Activated CD4-positive, alpha-beta memory T cell treated with anti-CD3 and anti-CD28 coated beads for 36 hours (primary cell): ENCODE measurements at regions not wholly inside any gene's neighbourhood (a gene's known extent, or its start where the extent isn't known, plus 50 kb on each side); places are given as distances from the start of the nearest gene placed in this dataset.

ENCODE experiments used
- CTCF ChIA-PET: fragments of 350-600 bp; sonication (Branson Sonifier 250); formaldehyde crosslinking; loops from one replicate; lab custom pipeline; 2021; ENCODE audit warnings: antibody characterized with exemption, inconsistent platforms; lab: Charles Lee
- POLR2A ChIA-PET: fragments of 350-600 bp; sonication (Branson Sonifier 250); formaldehyde crosslinking; loops from one replicate; lab custom pipeline; 2021; ENCODE audit warnings: antibody characterized with exemption; lab: Charles Lee
- DNase-seq: peaks from one replicate; pipeline ENCODE4 v3.0.0-alpha.2; 2020
- H3K27ac Mint-ChIP-seq: one replicate; pipeline ENCODE4 v1.8.0; 2021; ENCODE audit warnings: mixed read lengths
- H3K27me3 Mint-ChIP-seq: one replicate; pipeline ENCODE4 v1.8.0; 2021; ENCODE audit warnings: mixed read lengths
- H3K36me3 Mint-ChIP-seq: one replicate; pipeline ENCODE4 v1.8.0; 2021; ENCODE audit warnings: mixed read lengths
- H3K4me1 Mint-ChIP-seq: one replicate; pipeline ENCODE4 v1.8.0; 2021; ENCODE audit warnings: low read depth, mixed read lengths
- H3K4me3 Mint-ChIP-seq: one replicate; pipeline ENCODE4 v1.8.0; 2021; ENCODE audit warnings: mild to moderate bottlenecking, mixed read lengths
- H3K9me3 Mint-ChIP-seq: one replicate; pipeline ENCODE4 v1.8.0; 2021; ENCODE audit warnings: mixed read lengths
- intact Hi-C: fragments of 100-400 bp; cut with micrococcal nuclease; formaldehyde crosslinking; loops from one replicate; pipeline ENCODE4 v1.15.1; 2023

DNA sequence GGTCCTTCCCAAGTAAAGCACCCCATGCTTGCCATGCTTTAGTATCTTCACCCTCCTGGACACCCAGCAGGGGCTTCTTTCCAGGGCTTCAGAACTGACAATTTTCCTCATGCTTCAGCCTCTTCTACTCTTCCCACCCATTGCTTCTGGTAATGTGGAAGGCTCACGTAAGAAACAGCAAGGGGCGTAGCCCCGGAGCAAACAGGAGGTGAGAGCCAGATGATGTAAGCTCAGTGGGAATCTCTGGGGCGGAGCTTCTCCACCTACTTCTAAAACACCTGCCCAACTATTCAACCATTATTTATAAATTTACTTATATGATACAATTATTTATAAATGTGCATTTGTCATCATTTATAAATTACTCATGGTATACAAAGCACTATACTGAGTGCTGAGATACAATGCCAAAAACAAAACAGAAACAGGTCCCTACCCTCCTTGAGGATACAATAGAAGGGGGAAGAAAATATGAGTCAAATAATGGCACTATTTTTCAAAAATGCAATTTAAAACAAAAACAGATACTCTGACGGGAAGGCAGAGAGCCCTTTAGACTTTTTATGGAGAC lies 140.1 kb upstream of the CAMK1G start:
- intact Hi-C loops, result no loop called here
- H3K4me1 Mint-ChIP-seq, result no peaks in the 10 kb centered on the region
- ChIA-PET CTCF (no interaction called here), POLR2A (no interaction called here)
- H3K27me3 Mint-ChIP-seq, result no peaks in the 10 kb centered on the region
- H3K4me3 Mint-ChIP-seq, result no peak overlapping the region
- peaks cover 5% of the 10 kb centered on the region for H3K9me3 Mint-ChIP-seq
- no peak for DNase-seq
- H3K27ac Mint-ChIP-seq, result no peak overlapping the region
- no peaks in the 10 kb centered on the region for H3K36me3 Mint-ChIP-seq

DNA sequence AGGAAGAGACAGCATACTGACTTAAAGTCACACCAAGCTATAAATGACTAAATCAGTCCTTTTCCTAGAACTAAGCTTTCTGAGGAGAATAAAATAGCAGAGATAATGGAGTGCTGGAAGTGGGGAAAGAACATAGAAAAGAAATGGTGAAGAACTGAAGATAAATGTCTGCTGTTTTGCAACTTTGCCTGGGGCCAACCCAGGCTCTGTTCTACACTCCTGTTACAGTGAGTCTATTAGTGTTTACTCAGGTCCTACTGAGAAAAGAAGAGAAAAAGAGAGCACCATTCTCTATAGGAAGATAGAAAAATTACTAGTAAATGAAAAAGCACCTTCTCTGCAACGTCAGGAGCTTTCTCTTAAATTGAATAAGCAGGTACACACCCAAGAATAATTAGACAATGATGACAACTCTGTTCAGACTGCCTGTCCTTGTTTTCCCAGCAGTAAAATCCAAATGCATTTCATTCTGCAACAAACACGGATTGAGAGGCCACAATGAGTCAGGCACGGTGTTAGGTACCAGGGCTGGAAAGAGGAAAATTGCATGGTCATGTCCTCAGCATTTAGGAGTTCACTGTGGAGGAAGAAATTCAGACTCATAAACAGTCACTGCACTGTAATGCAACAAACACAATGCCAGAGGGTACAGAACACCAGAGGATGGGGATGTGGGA lies 139.4 kb upstream of the CAMK1G start:
- H3K4me1 Mint-ChIP-seq, result no peaks in the 10 kb centered on the region
- no peak overlapping the region for H3K4me3 Mint-ChIP-seq
- ChIA-PET CTCF (no interaction called here), POLR2A (no interaction called here)
- no peak for DNase-seq
- intact Hi-C loops, result no loop called here
- H3K27me3 Mint-ChIP-seq, result no peaks in the 10 kb centered on the region
- H3K27ac Mint-ChIP-seq, result no peak overlapping the region
- no peaks in the 10 kb centered on the region for H3K36me3 Mint-ChIP-seq
- H3K9me3 Mint-ChIP-seq, result peaks cover 5% of the 10 kb centered on the region

DNA sequence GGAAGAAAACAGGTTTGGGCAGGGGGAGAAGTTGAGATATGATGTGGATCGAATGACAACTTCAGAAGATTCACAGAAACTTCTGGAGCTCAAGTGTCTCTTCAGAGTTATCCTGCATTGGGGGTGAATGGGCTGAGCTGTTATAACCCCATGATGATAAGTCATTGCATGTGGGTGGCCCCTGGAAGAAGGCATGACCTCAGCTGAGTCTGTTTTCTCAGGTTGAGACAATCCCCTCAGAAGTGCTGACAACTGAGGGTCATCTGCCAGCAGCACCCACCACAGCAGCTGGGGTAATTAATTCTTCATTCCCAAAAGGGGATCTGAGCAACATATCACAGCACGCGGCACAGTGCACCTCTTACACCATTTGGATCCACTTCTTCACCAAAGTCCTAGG lies 138.6 kb upstream of the CAMK1G start:
- POLR2A ChIA-PET, result no interaction called here
- DNase-seq, result no peak
- Mint-ChIP-seq H3K36me3 (no peaks in the 10 kb centered on the region), H3K9me3 (peaks cover 2% of the 10 kb centered on the region), H3K27ac (no peak overlapping the region), H3K27me3 (no peaks in the 10 kb centered on the region), H3K4me3 (no peak overlapping the region), H3K4me1 (no peaks in the 10 kb centered on the region)
- intact Hi-C loops, result no loop called here
- CTCF ChIA-PET, result no interaction called here

DNA sequence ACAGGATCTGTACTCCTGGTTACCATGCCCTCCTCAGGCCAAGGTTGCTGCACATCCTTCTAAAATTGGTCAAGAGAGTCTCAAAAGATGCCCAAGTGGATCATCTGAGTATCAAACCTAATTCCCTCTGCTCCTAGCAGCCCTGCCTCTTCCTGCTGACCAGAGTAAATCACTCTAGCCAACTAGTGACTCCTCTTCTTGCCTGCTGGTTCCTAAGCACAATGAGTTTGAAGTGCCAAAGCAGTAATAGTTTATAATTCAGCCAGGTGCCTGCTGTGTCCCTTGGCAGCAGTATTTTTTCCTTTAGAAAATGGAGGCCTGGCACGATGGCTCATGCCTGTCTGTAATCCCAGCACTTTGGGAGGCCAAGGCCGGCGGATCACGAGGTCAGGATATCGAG lies 137.9 kb upstream of the CAMK1G start:
- Mint-ChIP-seq H3K9me3 (no peaks in the 10 kb centered on the region), H3K27ac (no peak overlapping the region), H3K4me3 (no peak overlapping the region), H3K27me3 (no peaks in the 10 kb centered on the region), H3K36me3 (no peaks in the 10 kb centered on the region), H3K4me1 (no peaks in the 10 kb centered on the region)
- no peak for DNase-seq
- ChIA-PET CTCF (no interaction called here), POLR2A (no interaction called here)
- intact Hi-C loops, result no loop called here

DNA sequence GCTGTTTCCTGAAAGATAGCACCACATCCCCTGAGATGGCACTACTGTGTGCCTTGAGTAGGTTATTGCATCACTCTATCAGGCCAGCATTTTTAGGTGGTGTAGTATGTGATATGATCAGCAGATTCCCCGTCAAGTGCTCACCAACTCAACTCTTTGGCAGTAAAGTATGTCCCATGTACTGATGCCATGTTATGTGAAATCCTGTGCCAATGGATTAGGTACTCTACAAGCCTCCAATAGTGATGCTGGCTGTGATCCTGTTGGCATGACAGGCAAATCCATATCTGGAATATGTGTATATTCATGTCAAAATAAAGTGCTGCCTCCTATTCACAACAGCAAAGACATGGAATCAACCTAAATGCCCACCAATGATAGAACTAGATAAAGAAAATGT lies 137.2 kb upstream of the CAMK1G start:
- ChIA-PET CTCF (no interaction called here), POLR2A (no interaction called here)
- no peaks in the 10 kb centered on the region for H3K4me1 Mint-ChIP-seq
- H3K4me3 Mint-ChIP-seq, result no peak overlapping the region
- H3K27me3 Mint-ChIP-seq, result no peaks in the 10 kb centered on the region
- intact Hi-C loops, result no loop called here
- H3K36me3 Mint-ChIP-seq, result no peaks in the 10 kb centered on the region
- no peak overlapping the region for H3K27ac Mint-ChIP-seq
- DNase-seq, result no peak
- H3K9me3 Mint-ChIP-seq, result no peaks in the 10 kb centered on the region

DNA sequence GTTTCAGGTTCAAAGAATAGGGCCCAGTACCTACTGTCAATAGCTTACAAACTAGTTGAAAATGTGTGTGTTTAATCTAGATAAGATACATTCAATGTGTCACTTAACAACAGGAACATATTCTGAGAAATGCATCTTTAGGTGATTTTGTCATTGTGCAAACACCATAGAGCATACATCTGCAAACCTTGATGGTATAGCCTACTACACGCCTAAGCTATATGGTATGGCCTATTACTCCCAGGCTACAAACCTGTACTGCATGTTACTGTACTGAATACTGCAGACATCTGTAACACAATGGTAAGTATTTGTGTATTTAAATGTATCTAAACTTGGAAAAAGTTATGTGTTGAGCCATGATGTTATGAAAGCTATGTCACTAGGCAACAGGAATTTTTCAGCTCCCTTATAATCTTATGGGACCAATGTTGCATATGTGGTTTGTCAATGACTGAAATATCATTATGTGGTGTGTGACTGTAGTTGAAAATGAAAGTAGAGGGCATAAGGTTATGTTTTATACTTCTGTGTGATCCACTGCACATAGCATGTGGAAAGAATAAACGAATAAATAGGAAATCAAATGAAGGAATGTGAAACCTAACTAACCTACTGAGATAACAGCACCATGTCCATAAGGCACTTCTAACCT lies 129.0 kb upstream of the CAMK1G start:
- Mint-ChIP-seq H3K27me3 (peaks cover 4% of the 10 kb centered on the region), H3K4me1 (no peaks in the 10 kb centered on the region), H3K36me3 (no peaks in the 10 kb centered on the region), H3K9me3 (no peaks in the 10 kb centered on the region), H3K4me3 (no peak overlapping the region), H3K27ac (no peak overlapping the region)
- ChIA-PET CTCF (no interaction called here), POLR2A (no interaction called here)
- no peak for DNase-seq
- intact Hi-C loops, result no loop called here

DNA sequence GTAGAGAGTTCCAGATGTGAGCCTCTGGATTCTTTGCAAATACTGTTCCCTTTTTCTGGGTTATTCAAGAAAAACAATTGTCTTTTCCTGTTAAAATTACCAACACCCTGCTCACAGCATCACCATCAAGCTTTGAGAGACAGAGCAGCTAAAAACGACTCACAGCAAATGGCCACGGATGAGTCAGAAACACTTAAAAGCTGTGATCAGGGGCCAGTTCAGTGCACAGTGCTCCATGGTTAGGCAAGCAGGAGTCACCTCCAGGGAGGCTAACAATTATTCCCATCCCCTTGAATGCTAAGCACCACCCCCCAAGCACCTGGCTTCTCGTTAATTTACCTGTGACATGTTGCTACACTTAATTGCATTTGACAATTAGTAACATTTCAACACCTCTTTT lies 128.4 kb upstream of the CAMK1G start:
- DNase-seq, result no peak
- POLR2A ChIA-PET, result no interaction called here
- CTCF ChIA-PET, result no interaction called here
- no peak overlapping the region for H3K4me3 Mint-ChIP-seq
- no peak overlapping the region for H3K27ac Mint-ChIP-seq
- H3K27me3 Mint-ChIP-seq, result peaks cover 4% of the 10 kb centered on the region
- intact Hi-C loops, result no loop called here
- H3K36me3 Mint-ChIP-seq, result no peaks in the 10 kb centered on the region
- no peaks in the 10 kb centered on the region for H3K9me3 Mint-ChIP-seq
- no peaks in the 10 kb centered on the region for H3K4me1 Mint-ChIP-seq

DNA sequence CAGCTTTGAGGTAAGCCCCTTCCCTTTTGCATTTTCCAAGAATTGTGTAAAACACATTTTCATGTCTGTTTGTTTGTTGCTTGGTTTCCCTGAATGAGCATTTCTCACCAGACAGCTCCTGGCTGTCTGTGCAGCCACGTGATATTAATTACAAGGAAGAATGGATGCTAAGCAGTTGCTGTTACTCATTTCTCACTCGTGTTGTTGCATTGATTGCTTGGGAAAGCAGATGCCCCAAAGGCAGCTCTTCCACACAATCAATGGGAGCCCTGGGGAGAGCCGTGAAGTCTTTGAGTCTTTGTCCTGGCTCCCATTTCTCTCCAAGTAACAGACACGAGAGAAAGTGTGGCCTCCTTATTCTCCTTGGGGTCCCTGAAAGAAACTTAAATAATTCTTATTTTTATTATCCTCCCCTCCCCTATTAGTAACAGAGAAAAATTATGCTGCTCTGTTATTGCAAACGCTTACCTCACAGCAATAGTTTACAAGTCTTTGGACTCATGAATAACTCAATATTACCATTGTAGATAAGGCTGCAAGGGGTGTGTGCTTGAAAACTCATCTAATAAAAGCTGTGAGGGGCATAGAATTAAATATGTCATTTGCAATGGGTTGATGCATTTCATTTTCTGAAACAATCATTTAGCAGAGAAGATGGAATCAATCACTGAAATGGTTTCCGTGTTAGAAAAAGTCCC lies 127.7 kb upstream of the CAMK1G start:
- no peaks in the 10 kb centered on the region for H3K36me3 Mint-ChIP-seq

DNA sequence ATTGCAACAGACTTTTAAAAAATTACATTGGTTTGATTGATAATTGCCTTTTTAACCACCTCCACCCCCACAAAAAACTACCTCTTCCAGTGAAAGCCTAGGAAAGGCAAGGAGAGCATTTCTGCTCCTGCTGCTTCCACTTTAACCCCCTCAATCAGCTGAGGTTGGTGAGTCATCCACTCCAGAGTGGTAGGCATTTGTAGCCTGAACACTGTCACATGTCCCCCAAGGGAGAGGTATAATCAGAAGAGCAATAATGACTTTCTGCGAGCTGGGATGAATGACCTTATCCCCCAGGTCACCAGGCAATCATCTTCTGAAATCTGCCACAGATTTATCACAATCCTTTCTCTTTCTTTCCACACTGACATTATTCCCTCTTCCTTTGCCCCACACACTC lies 126.6 kb upstream of the CAMK1G start:
- intact Hi-C loops, result no loop called here
- H3K36me3 Mint-ChIP-seq, result no peaks in the 10 kb centered on the region
- H3K27me3 Mint-ChIP-seq, result peaks cover 8% of the 10 kb centered on the region

More for the DNA sequence above, 127.7 kb upstream of the CAMK1G start:
- no peaks in the 10 kb centered on the region for H3K4me1 Mint-ChIP-seq
- no peak for DNase-seq
- intact Hi-C loops, result no loop called here
- no peak overlapping the region for H3K4me3 Mint-ChIP-seq
- no peaks in the 10 kb centered on the region for H3K9me3 Mint-ChIP-seq
- H3K27me3 Mint-ChIP-seq, result peaks cover 4% of the 10 kb centered on the region
- POLR2A ChIA-PET, result no interaction called here
- CTCF ChIA-PET, result no interaction called here
- no peak overlapping the region for H3K27ac Mint-ChIP-seq

DNA sequence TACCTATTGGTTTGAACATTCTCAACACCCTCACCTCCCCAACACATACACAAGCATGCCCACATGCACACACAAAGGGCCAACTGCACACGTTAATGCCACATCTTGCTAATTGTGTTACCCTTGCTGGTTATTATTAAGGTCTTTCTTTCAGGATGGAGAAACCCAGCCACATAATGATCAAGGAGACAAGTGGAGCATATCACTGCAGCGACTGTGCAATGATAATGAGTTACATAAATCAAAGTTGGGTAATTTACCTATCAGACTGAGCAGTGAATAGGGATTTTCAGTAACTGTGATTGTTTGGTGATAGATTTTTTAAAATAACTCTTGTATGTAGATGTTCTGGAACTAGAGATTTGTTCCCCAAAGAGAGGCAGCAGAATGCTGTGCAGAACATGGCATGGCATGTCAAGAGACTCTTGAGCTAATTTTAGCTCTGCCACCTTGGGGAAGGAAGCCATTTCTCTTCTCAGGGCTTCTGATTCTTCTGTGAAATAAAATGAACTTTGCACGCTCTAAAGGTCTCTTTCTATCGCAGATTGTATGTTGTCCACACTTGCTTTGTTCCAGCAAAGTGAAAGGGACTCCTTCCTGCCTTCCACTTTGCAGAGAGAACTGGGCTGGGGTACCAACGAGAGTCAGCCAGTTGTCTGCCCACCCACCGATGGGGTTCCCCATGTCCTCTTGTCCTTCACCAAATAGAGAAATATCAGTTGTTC lies 126.0 kb upstream of the CAMK1G start:
- no peak for DNase-seq
- intact Hi-C loops, result no loop called here
- ChIA-PET CTCF (no interaction called here), POLR2A (no interaction called here)
- H3K4me3 Mint-ChIP-seq, result no peak overlapping the region
- no peaks in the 10 kb centered on the region for H3K4me1 Mint-ChIP-seq
- H3K9me3 Mint-ChIP-seq, result peaks cover 6% of the 10 kb centered on the region
- H3K27ac Mint-ChIP-seq, result no peak overlapping the region
- H3K36me3 Mint-ChIP-seq, result no peaks in the 10 kb centered on the region
- H3K27me3 Mint-ChIP-seq, result peaks cover 8% of the 10 kb centered on the region

More for the DNA sequence above, 126.6 kb upstream of the CAMK1G start:
- POLR2A ChIA-PET, result no interaction called here
- CTCF ChIA-PET, result no interaction called here
- H3K4me1 Mint-ChIP-seq, result no peaks in the 10 kb centered on the region
- no peak overlapping the region for H3K27ac Mint-ChIP-seq
- DNase-seq, result no peak
- H3K4me3 Mint-ChIP-seq, result no peak overlapping the region
- H3K9me3 Mint-ChIP-seq, result peaks cover 6% of the 10 kb centered on the region

DNA sequence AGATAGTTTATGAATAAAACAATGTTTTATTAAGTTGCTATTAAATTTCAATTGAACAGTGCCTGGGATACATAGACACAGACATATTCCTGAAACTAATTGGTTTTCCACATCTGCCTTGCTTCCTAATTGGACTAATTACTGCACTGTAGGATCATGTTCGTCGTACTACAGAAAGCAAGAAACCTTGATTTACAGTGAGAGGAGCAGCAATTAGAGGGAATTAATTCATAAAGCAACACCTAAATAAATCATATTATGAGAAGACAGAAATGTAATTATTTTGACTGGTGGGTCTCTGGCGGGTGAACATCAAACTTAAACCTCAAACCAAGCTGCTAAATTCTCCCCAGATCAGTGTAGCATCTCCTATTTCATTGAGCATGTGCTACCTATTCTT lies 124.6 kb upstream of the CAMK1G start:
- Mint-ChIP-seq H3K27ac (no peak overlapping the region), H3K4me3 (no peak overlapping the region), H3K4me1 (no peaks in the 10 kb centered on the region), H3K9me3 (peaks cover 6% of the 10 kb centered on the region), H3K36me3 (no peaks in the 10 kb centered on the region), H3K27me3 (peaks cover 8% of the 10 kb centered on the region)
- POLR2A ChIA-PET, result no interaction called here
- no peak for DNase-seq
- CTCF ChIA-PET, result no interaction called here
- intact Hi-C loops, result no loop called here

DNA sequence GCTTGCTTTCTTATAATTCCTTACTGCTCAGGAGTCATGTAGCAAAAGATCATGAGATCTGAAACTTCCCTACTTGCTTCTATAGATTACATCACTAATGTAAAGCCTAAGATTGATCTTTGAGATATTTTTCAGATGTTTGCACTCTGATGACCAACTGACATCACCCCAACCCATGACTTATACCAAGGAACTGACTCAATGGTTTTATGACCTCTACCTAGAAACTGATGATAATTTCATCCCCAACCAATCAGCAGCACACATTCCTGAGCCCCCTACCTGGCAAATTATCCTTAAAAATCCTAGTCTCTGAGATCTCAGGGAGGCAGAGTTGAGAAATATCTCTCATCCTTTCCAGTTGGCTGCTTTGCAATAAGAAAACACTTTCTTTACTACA lies 122.3 kb upstream of the CAMK1G start:
- ChIA-PET CTCF (no interaction called here), POLR2A (no interaction called here)
- H3K36me3 Mint-ChIP-seq, result no peaks in the 10 kb centered on the region
- peaks cover 6% of the 10 kb centered on the region for H3K9me3 Mint-ChIP-seq
- intact Hi-C loops, result no loop called here
- no peak for DNase-seq
- no peaks in the 10 kb centered on the region for H3K4me1 Mint-ChIP-seq
- peaks cover 11% of the 10 kb centered on the region for H3K27me3 Mint-ChIP-seq
- H3K27ac Mint-ChIP-seq, result no peak overlapping the region
- H3K4me3 Mint-ChIP-seq, result no peak overlapping the region
